Progenitor cell of endocrine pancreas (in vitro differentiated cells): ENCODE measurements at regions not wholly inside any gene's neighbourhood (a gene's known extent, or its start where the extent isn't known, plus 50 kb on each side); places are given as distances from the start of the nearest gene placed in this dataset.

Source experiments
- DNase-seq: peaks from one replicate; pipeline ENCODE4 v3.0.0; 2021; ENCODE audit warnings: low spot score; ENCODE audit not compliant: unreplicated experiment
- H3K27ac Mint-ChIP-seq: 2 replicates; pipeline ENCODE4 v1.8.0; 2021; ENCODE audit warnings: mild to moderate bottlenecking, moderate library complexity, mixed read lengths
- H3K27me3 Mint-ChIP-seq: 2 replicates; pipeline ENCODE4 v1.8.0; 2021; ENCODE audit warnings: mixed read lengths
- H3K36me3 Mint-ChIP-seq: 2 replicates; pipeline ENCODE4 v1.8.0; 2022; ENCODE audit warnings: mixed read lengths; ENCODE audit not compliant: insufficient read depth
- H3K4me1 Mint-ChIP-seq: 2 replicates; pipeline ENCODE4 v1.8.0; 2021; ENCODE audit warnings: low read depth, mixed read lengths
- H3K4me3 Mint-ChIP-seq: 2 replicates; pipeline ENCODE4 v1.8.0; 2021; ENCODE audit warnings: low read depth, mild to moderate bottlenecking, moderate library complexity, mixed read lengths
- H3K9me3 Mint-ChIP-seq: 2 replicates; pipeline ENCODE4 v1.8.0; 2021; ENCODE audit warnings: low read depth, mixed read lengths
- CTCF ChIP-seq: fragments of 200-600 bp; sonication (generic); IDR thresholded peaks from one replicate; pipeline ENCODE4 v1.5.0; 2021; ENCODE audit warnings: antibody characterized with exemption, mild to moderate bottlenecking; ENCODE audit not compliant: unreplicated experiment

- no peak for TF ChIP-seq CTCF
- Mint-ChIP-seq H3K4me1 (no peaks in the 10 kb centered on the region), H3K36me3 (no peaks in the 10 kb centered on the region), H3K27me3 (no peaks in the 10 kb centered on the region), H3K9me3 (peaks cover 6% of the 10 kb centered on the region), H3K4me3 (no peak overlapping the region), H3K27ac (no peak overlapping the region)
- DNase-seq, result no peak
These were observed 628.0 kb downstream of the EPHA7 start for GRCh38 chr6:92791403-92791802.

- DNase-seq, result no peak
- TF ChIP-seq CTCF, result no peak
- H3K27me3 Mint-ChIP-seq, result no peaks in the 10 kb centered on the region
- no peak overlapping the region for H3K4me3 Mint-ChIP-seq
- H3K27ac Mint-ChIP-seq, result no peak overlapping the region
- H3K9me3 Mint-ChIP-seq, result peaks cover 6% of the 10 kb centered on the region
- H3K36me3 Mint-ChIP-seq, result no peaks in the 10 kb centered on the region
- H3K4me1 Mint-ChIP-seq, result no peaks in the 10 kb centered on the region
These were observed 629.0 kb downstream of the EPHA7 start for GRCh38 chr6:92790381-92790780.

GRCh38 chr6:92784235-92784634 is 635.1 kb downstream of the EPHA7 start:
- no peak for TF ChIP-seq CTCF
- peaks cover 6% of the 10 kb centered on the region for H3K9me3 Mint-ChIP-seq
- no peak overlapping the region for H3K27ac Mint-ChIP-seq
- no peak overlapping the region for H3K4me3 Mint-ChIP-seq
- H3K36me3 Mint-ChIP-seq, result no peaks in the 10 kb centered on the region
- DNase-seq, result no peak
- H3K4me1 Mint-ChIP-seq, result peaks cover 1% of the 10 kb centered on the region
- H3K27me3 Mint-ChIP-seq, result no peaks in the 10 kb centered on the region

GRCh38 chr6:92779746-92780145 is 639.6 kb downstream of the EPHA7 start:
- no peak overlapping the region for H3K27ac Mint-ChIP-seq
- H3K36me3 Mint-ChIP-seq, result no peaks in the 10 kb centered on the region
- no peak overlapping the region for H3K4me3 Mint-ChIP-seq
- H3K27me3 Mint-ChIP-seq, result no peaks in the 10 kb centered on the region
- no peak for TF ChIP-seq CTCF
- peaks cover 4% of the 10 kb centered on the region for H3K4me1 Mint-ChIP-seq
- H3K9me3 Mint-ChIP-seq, result no peaks in the 10 kb centered on the region
- no peak for DNase-seq

- no peak for DNase-seq
- H3K27ac Mint-ChIP-seq, result no peak overlapping the region
These were observed 642.1 kb downstream of the EPHA7 start for GRCh38 chr6:92777146-92777740.

More at GRCh38 chr6:92777146-92777740, 642.1 kb downstream of the EPHA7 start:
- no peaks in the 10 kb centered on the region for H3K27me3 Mint-ChIP-seq
- TF ChIP-seq CTCF, result peak; percentile 75
- no peaks in the 10 kb centered on the region for H3K9me3 Mint-ChIP-seq
- peaks cover 4% of the 10 kb centered on the region for H3K4me1 Mint-ChIP-seq
- no peak overlapping the region for H3K4me3 Mint-ChIP-seq
- no peaks in the 10 kb centered on the region for H3K36me3 Mint-ChIP-seq
